ENCODE measurements at regions not wholly inside any gene's neighbourhood (a gene's known extent, or its start where the extent isn't known, plus 50 kb on each side); places are given as distances from the start of the nearest gene placed in this dataset.

DNA sequence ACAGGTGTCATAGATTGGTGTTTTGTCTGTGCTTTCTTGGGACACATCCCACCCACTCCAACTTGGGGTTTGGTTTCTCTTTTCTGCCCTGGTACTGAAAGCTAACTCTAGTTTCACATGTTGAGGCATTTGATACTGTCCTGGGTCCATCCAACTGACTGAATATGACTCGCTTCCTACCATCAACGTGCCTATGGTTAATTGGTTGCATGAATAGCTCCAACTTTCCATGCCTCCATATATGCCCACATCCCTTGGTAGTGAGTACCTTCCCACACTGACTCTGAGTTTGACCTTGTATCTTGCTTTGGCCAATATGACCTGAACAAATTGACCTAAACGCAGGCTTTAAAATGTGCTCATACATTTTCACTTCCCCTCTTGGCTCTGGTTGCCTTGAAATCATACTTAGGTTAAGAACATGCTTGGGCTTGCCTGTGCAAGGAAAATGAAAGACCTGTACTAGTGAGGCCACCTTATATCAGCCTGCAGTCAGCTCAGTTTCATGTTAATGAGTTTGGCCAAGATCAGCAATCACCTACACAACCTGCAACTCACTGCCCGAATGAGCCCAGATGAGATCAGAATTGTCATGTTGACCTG lies 81.0 kb upstream of the KCNK2 start:
- TF ChIP-seq EZH2phosphoT487 (IDR thresholded peaks at IDR 0.05; ENCODE audit: borderline replicate concordance), result no peak
- TF ChIP-seq, protein P1, sequence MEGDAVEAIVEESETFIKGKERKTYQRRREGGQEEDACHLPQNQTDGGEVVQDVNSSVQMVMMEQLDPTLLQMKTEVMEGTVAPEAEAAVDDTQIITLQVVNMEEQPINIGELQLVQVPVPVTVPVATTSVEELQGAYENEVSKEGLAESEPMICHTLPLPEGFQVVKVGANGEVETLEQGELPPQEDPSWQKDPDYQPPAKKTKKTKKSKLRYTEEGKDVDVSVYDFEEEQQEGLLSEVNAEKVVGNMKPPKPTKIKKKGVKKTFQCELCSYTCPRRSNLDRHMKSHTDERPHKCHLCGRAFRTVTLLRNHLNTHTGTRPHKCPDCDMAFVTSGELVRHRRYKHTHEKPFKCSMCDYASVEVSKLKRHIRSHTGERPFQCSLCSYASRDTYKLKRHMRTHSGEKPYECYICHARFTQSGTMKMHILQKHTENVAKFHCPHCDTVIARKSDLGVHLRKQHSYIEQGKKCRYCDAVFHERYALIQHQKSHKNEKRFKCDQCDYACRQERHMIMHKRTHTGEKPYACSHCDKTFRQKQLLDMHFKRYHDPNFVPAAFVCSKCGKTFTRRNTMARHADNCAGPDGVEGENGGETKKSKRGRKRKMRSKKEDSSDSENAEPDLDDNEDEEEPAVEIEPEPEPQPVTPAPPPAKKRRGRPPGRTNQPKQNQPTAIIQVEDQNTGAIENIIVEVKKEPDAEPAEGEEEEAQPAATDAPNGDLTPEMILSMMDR (conservative IDR thresholded peaks at IDR 0.05; ENCODE audit: low read length), result no peak
